PC-3 (cell line): ENCODE measurements at regions not wholly inside any gene's neighbourhood (a gene's known extent, or its start where the extent isn't known, plus 50 kb on each side); places are given as distances from the start of the nearest gene placed in this dataset.

Source experiments
- ATAC-seq: fragments of 200-7000 bp; cut with Tn5 transposase; 2 replicates; pipeline ENCODE4 v1.9.1; 2020; ENCODE audit warnings: mild to moderate bottlenecking, moderate library complexity
- BruUV-seq: library from RNA; stranded (reverse); fragments of 400-500 nt; replicated peaks from 2 replicates; lab custom pipeline; 2021; lab: Mats Ljungman, UMichigan
- CTCF ChIA-PET: fragments of 300-600 bp; sonication (Branson Sonifier 250); formaldehyde crosslinking; loops from one replicate; lab custom pipeline; 2022; ENCODE audit warnings: antibody characterized with exemption; lab: Charles Lee
- POLR2A ChIA-PET: fragments of 300-600 bp; sonication (Branson Sonifier 250); formaldehyde crosslinking; loops from one replicate; lab custom pipeline; 2022; ENCODE audit warnings: antibody characterized with exemption; ENCODE audit not compliant: unreplicated experiment; lab: Charles Lee
- DNase-seq: peaks from one replicate; pipeline ENCODE4 v3.0.0-alpha.2; 2015
- H2AFZ ChIP-seq: fragments of 300-600 bp; sonication (generic); 2 replicates; pipeline ENCODE4 v1.6.0; 2016; ENCODE audit warnings: antibody characterized with exemption, low read length
- H3F3A ChIP-seq: fragments of 300-600 bp; sonication (generic); one replicate; pipeline ENCODE4 v1.6.0; 2017; ENCODE audit warnings: antibody characterized with exemption, low read length, control low read depth, mild to moderate bottlenecking; ENCODE audit not compliant: unreplicated experiment
- H3K27ac ChIP-seq: fragments of 300-600 bp; sonication (generic); 2 replicates; pipeline ENCODE4 v1.5.1; 2016; ENCODE audit warnings: mild to moderate bottlenecking, low read length
- H3K27me3 ChIP-seq: fragments of 300-600 bp; sonication (generic); 2 replicates; pipeline ENCODE4 v1.6.1; 2016; ENCODE audit warnings: low read length, mixed read lengths
- H3K36me3 ChIP-seq: fragments of 300-600 bp; sonication (generic); 2 replicates; pipeline ENCODE4 v1.6.1; 2016; ENCODE audit warnings: low read depth, mixed run types, low read length, mixed read lengths
- H3K4me1 ChIP-seq: fragments of 300-600 bp; sonication (generic); 2 replicates; pipeline ENCODE4 v1.5.1; 2016; ENCODE audit warnings: low read length; ENCODE audit not compliant: insufficient read depth
- H3K4me2 ChIP-seq: fragments of 300-600 bp; sonication (generic); 2 replicates; pipeline ENCODE4 v1.6.0; 2016; ENCODE audit warnings: low read length
- H3K4me3 ChIP-seq: fragments of 300-600 bp; sonication (generic); 2 replicates; pipeline ENCODE4 v1.5.1; 2016; ENCODE audit warnings: mild to moderate bottlenecking, low read length, mixed read lengths
- H3K79me2 ChIP-seq: fragments of 300-600 bp; sonication (generic); 2 replicates; pipeline ENCODE4 v1.6.1; 2017; ENCODE audit warnings: low read length, mixed read lengths
- H3K9ac ChIP-seq: fragments of 300-600 bp; sonication (generic); 2 replicates; pipeline ENCODE4 v1.6.0; 2016; ENCODE audit warnings: mild to moderate bottlenecking, low read length
- H3K9me2 ChIP-seq: fragments of 300-600 bp; sonication (generic); replicated peaks from 2 replicates; pipeline ENCODE4 v1.6.1; 2016; ENCODE audit warnings: mixed run types, low read length, mixed read lengths
- H3K9me3 ChIP-seq: fragments of 300-600 bp; sonication (generic); 2 replicates; pipeline ENCODE4 v1.6.1; 2016; ENCODE audit warnings: low read length, mixed read lengths
- H4K20me1 ChIP-seq: fragments of 300-600 bp; sonication (generic); 2 replicates; pipeline ENCODE4 v1.6.1; 2016; ENCODE audit warnings: low read length, mixed read lengths
- EZH2 ChIP-seq: fragments of 300-600 bp; sonication (generic); IDR thresholded peaks from one replicate; pipeline ENCODE4 v1.6.1; 2017; ENCODE audit warnings: antibody characterized with exemption, mild to moderate bottlenecking, low read length; ENCODE audit not compliant: unreplicated experiment
- EZH2phosphoT487 ChIP-seq: fragments of 300-600 bp; sonication (generic); IDR thresholded peaks from 2 replicates; pipeline ENCODE4 v1.6.1; 2018; ENCODE audit warnings: mild to moderate bottlenecking, antibody characterized with exemption, low read length, borderline replicate concordance
- intact Hi-C: fragments of 100-400 bp; cut with micrococcal nuclease; formaldehyde crosslinking; loops from 2 replicates; pipeline ENCODE4 v1.9.0; 2023
- TF ChIP-seq, protein P1 (sequence below): fragments of 300-600 bp; sonication (generic); conservative IDR thresholded peaks from 2 replicates; pipeline ENCODE4 v1.5.1; 2017; ENCODE audit warnings: antibody characterized with exemption, low read depth, mild to moderate bottlenecking, low read length

DNA sequence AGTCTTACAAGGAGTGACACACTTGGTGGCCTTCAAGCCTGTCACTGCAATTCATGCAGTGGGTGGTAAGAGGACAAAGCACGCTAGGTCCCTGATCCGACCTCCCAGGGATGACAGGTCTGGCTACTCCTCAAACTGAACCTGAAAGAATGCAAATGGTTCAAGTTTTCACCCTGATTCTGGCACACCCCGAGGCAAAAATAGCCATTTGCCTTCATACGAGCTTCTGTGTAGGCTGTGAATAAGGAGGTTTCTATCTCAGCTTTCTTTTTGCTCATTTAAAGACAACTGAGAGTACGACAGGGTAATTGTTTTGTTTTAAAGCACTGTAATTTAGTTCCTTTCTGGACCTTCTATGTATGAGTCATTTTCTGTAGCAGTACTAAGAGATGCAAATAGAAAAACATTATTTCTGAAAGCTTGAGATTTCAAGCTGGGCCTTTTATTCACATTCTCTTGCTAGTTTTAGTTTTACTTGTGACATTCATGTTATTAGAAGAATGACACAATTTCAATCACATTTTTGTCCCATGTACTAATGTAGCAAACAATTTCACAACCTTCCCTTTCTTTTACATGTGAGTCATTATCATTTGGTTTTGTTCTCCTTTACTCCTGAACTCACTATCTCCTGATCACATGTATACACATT, 56.6 kb upstream of the FDX1 start:
- POLR2A ChIA-PET = no interaction called here

DNA sequence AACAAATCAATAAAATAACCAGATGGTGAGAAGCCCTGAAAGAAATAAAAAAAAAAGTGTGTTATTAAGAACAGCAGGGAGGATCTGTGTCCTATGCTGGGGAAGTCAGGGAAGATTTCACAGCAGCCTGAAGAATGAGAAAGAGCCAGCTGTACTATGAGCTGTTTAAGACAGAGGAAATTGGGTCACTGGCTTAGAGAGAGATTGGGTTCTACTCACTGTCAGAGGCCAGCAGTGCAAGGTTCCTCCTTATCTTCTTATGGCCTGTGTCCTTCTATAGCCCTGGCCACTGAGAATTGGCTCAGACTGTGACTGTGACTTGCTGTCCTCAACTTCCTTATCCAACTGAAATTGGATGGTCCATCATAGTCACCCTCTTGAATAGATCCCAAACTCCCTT, 54.8 kb upstream of the FDX1 start:
- Histone ChIP-seq H3K9ac (no peak overlapping the region), H3K9me3 (no peaks in the 10 kb centered on the region), H3K4me3 (no peak overlapping the region), H3K27me3 (no peaks in the 10 kb centered on the region), H3K27ac (no peak overlapping the region), H2AFZ (no peak overlapping the region), H4K20me1 (no peaks in the 10 kb centered on the region), H3F3A (peaks cover 8% of the 10 kb centered on the region), H3K9me2 (no peaks in the 10 kb centered on the region), H3K4me2 (no peak overlapping the region), H3K36me3 (no peaks in the 10 kb centered on the region), H3K79me2 (no peaks in the 10 kb centered on the region), H3K4me1 (peaks cover 21% of the 10 kb centered on the region)
- DNase-seq (no peak), ATAC-seq (no peak)
- no TSS peak for BruUV-seq
- TF ChIP-seq EZH2 = no peak
- TF ChIP-seq EZH2phosphoT487 = no peak
- TF ChIP-seq, protein P1, sequence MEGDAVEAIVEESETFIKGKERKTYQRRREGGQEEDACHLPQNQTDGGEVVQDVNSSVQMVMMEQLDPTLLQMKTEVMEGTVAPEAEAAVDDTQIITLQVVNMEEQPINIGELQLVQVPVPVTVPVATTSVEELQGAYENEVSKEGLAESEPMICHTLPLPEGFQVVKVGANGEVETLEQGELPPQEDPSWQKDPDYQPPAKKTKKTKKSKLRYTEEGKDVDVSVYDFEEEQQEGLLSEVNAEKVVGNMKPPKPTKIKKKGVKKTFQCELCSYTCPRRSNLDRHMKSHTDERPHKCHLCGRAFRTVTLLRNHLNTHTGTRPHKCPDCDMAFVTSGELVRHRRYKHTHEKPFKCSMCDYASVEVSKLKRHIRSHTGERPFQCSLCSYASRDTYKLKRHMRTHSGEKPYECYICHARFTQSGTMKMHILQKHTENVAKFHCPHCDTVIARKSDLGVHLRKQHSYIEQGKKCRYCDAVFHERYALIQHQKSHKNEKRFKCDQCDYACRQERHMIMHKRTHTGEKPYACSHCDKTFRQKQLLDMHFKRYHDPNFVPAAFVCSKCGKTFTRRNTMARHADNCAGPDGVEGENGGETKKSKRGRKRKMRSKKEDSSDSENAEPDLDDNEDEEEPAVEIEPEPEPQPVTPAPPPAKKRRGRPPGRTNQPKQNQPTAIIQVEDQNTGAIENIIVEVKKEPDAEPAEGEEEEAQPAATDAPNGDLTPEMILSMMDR = no peak
- CTCF ChIA-PET = interaction anchor here (0.8 kb wide), 1 partner anchor 174 kb away, joined by 3 read pairs; no protein-coding TSS in a partner anchor
- intact Hi-C loops = loop anchor here (1.0 kb wide), 1 partner anchor 522 kb away; no protein-coding TSS in a partner anchor
- POLR2A ChIA-PET = no interaction called here

More for the DNA sequence above, 56.6 kb upstream of the FDX1 start:
- no peaks in the 10 kb centered on the region for H3K9me2 ChIP-seq
- ATAC-seq (no peak), DNase-seq (peak; percentile 64)
- no peak overlapping the region for H3K4me3 ChIP-seq
- H3K27me3 ChIP-seq = no peaks in the 10 kb centered on the region
- H2AFZ ChIP-seq = peak overlapping the region; percentile 26
- no peaks in the 10 kb centered on the region for H3K9me3 ChIP-seq
- H3K4me2 ChIP-seq = peak overlapping the region; percentile 40
- TF ChIP-seq EZH2phosphoT487 (no peak), EZH2 (no peak)
- TF ChIP-seq, protein P1 = no peak
- peaks cover 8% of the 10 kb centered on the region for H3F3A ChIP-seq
- CTCF ChIA-PET = no interaction called here
- peaks cover 21% of the 10 kb centered on the region for H3K4me1 ChIP-seq
- BruUV-seq = no TSS peak
- intact Hi-C loops = no loop called here
- no peaks in the 10 kb centered on the region for H3K36me3 ChIP-seq
- no peak overlapping the region for H3K9ac ChIP-seq
- H3K79me2 ChIP-seq = no peaks in the 10 kb centered on the region
- no peak overlapping the region for H3K27ac ChIP-seq
- H4K20me1 ChIP-seq = no peaks in the 10 kb centered on the region

DNA sequence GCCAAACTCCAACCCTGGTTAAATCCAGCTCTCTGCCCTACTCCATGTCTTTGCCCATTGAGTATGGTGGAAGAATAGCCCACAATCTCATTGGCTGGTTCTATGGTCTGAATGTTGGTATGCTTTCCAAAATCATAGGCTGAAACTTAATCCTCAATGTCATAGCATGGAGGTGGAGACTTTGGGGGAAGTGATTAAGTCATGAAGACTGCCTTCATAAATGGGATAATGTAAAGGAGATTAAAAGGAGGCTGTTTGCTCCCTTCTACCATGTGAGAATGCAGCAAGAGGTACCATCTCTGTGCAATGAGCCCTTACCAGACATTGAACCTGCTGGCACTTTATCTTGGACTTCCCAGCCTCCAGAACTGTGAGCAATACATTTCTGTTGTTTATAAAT, 54.4 kb upstream of the FDX1 start:
- Histone ChIP-seq H3K4me1 (peaks cover 21% of the 10 kb centered on the region), H3K9me3 (no peaks in the 10 kb centered on the region), H3K27me3 (no peaks in the 10 kb centered on the region), H3F3A (peaks cover 8% of the 10 kb centered on the region), H3K36me3 (no peaks in the 10 kb centered on the region), H4K20me1 (no peaks in the 10 kb centered on the region), H3K9ac (no peak overlapping the region), H3K4me3 (no peak overlapping the region), H3K4me2 (no peak overlapping the region), H2AFZ (no peak overlapping the region), H3K79me2 (no peaks in the 10 kb centered on the region), H3K9me2 (no peaks in the 10 kb centered on the region), H3K27ac (no peak overlapping the region)
- intact Hi-C loops = loop anchor here (1.0 kb wide), 1 partner anchor 522 kb away; no protein-coding TSS in a partner anchor
- CTCF ChIA-PET = interaction anchor here (0.8 kb wide), 1 partner anchor 174 kb away, joined by 3 read pairs; no protein-coding TSS in a partner anchor
- DNase-seq (no peak), ATAC-seq (no peak)
- BruUV-seq = no TSS peak
- no peak for TF ChIP-seq EZH2
- TF ChIP-seq EZH2phosphoT487 = no peak
- TF ChIP-seq, protein P1 = no peak
- POLR2A ChIA-PET = no interaction called here
